Thyroid gland (tissue), 4 donors: ENCODE measurements at regions not wholly inside any gene's neighbourhood (a gene's known extent, or its start where the extent isn't known, plus 50 kb on each side); places are given as distances from the start of the nearest gene placed in this dataset.

Experiments
- DNase-seq, 2 donors: peaks; one replicate each; pipeline ENCODE4 v3.0.0-alpha.2; 2019
- H3K27ac ChIP-seq, 3 donors: fragments of 200-600 bp; sonication (generic); 1 replicate in 2 of 3; 2 replicates in 1 of 3; pipeline ENCODE4 v1.5.1; 2016 to 2019; ENCODE audit warnings: mild to moderate bottlenecking in 1 of 3, moderate library complexity in 1 of 3
- H3K27me3 ChIP-seq: fragments of 200-600 bp; sonication (generic); one replicate; pipeline ENCODE4 v1.5.1; 2019
- H3K36me3 ChIP-seq, 2 donors: fragments of 200-600 bp; sonication (generic); one replicate each; pipeline ENCODE4 v1.5.1; 2016 to 2019
- H3K4me1 ChIP-seq, 2 donors: fragments of 200-600 bp; sonication (generic); one replicate each; pipeline ENCODE4 v1.5.1; 2017 to 2019
- H3K4me3 ChIP-seq, 3 donors: fragments of 200-600 bp; sonication (generic); replicated peaks in 1 of 3; 1 replicate in 2 of 3; 2 replicates in 1 of 3; pipeline ENCODE4 v1.5.1; 2016; ENCODE audit warnings: mild to moderate bottlenecking in 1 of 3
- H3K9me3 ChIP-seq: fragments of 200-600 bp; sonication (generic); one replicate; pipeline ENCODE4 v1.5.1; 2017
- CTCF ChIP-seq, 6 experiments: fragments of 200-600 bp in 3 of 6; fragments of 450-650 bp in 3 of 6; sonication (generic) in 3 of 6; IDR thresholded peaks; one replicate each; pipeline ENCODE4 v1.5.1; 2016 to 2019; ENCODE audit warnings: antibody characterized with exemption in 6 of 6, mild to moderate bottlenecking in 2 of 6, inconsistent platforms in 1 of 6, moderate library complexity in 1 of 6
- POLR2A ChIP-seq, 2 donors: fragments of 450-650 bp; IDR thresholded peaks; one replicate each; pipeline ENCODE4 v1.6.1; 2017; ENCODE audit warnings: antibody characterized with exemption in 2 of 2, mild to moderate bottlenecking in 2 of 2, moderate library complexity in 1 of 2
- WGBS, 2 donors: methylation state at CpG; one replicate each; pipeline ENCODE4 v1.1.5; 2017; 5-methylcytosine and 5-hydroxymethylcytosine counted together
- intact Hi-C: fragments of 100-400 bp; cut with DNase I; formaldehyde crosslinking; loops from one replicate; pipeline ENCODE4 v1.15.1; 2023

- Histone ChIP-seq H3K9me3 (no peaks in the 10 kb centered on the region), H3K27me3 (no peaks in the 10 kb centered on the region), H3K27ac (no peak overlapping the region), H3K4me3 (no peak overlapping the region), H3K36me3 (no peaks in the 10 kb centered on the region), H3K4me1 (no peaks in the 10 kb centered on the region)
- no peak for TF ChIP-seq POLR2A (IDR thresholded peaks at IDR 0.05)
- TF ChIP-seq CTCF (IDR thresholded peaks at IDR 0.05), result no peak
- 85 to 87% methylated on average over 10 of the region's 10 CpGs for WGBS, 2 donors
- DNase-seq, result no peak
- intact Hi-C loops, result no loop called here
Measured at GRCh38 chr3:76873532-76874242, 166.2 kb upstream of the ROBO2 start.

GRCh38 chr3:76879959-76880358, 159.9 kb upstream of the ROBO2 start:
- Histone ChIP-seq H3K27ac (no peak overlapping the region), H3K36me3 (no peaks in the 10 kb centered on the region), H3K4me3 (no peak overlapping the region), H3K9me3 (no peaks in the 10 kb centered on the region), H3K4me1 (no peaks in the 10 kb centered on the region), H3K27me3 (no peaks in the 10 kb centered on the region)
- WGBS, 2 donors, result 86 to 90% methylated on average over 3 of the region's 3 CpGs
- DNase-seq, result no peak
- intact Hi-C loops, result no loop called here
- TF ChIP-seq POLR2A (IDR thresholded peaks at IDR 0.05) (no peak), CTCF (IDR thresholded peaks at IDR 0.05) (no peak)

GRCh38 chr3:76886761-76887500, 153.0 kb upstream of the ROBO2 start:
- H3K9me3 ChIP-seq, result no peaks in the 10 kb centered on the region
- H3K36me3 ChIP-seq, result no peaks in the 10 kb centered on the region
- WGBS, 2 donors, result 95 to 96% methylated on average over 3 of the region's 3 CpGs
- no peak for TF ChIP-seq POLR2A (IDR thresholded peaks at IDR 0.05)
- no peak for TF ChIP-seq CTCF (IDR thresholded peaks at IDR 0.05)
- no peaks in the 10 kb centered on the region for H3K27me3 ChIP-seq
- DNase-seq, result no peak
- intact Hi-C loops, result no loop called here
- no peak overlapping the region for H3K27ac ChIP-seq
- no peak overlapping the region for H3K4me3 ChIP-seq
- no peaks in the 10 kb centered on the region for H3K4me1 ChIP-seq

- Histone ChIP-seq H3K27ac (no peak overlapping the region), H3K36me3 (no peaks in the 10 kb centered on the region), H3K4me3 (no peak overlapping the region), H3K27me3 (no peaks in the 10 kb centered on the region), H3K4me1 (no peaks in the 10 kb centered on the region), H3K9me3 (no peaks in the 10 kb centered on the region)
- WGBS, 2 donors, result 74 to 80% methylated on average over 1 of the region's 1 CpG
- DNase-seq, result no peak
- intact Hi-C loops, result no loop called here
- TF ChIP-seq POLR2A (IDR thresholded peaks at IDR 0.05) (no peak), CTCF (IDR thresholded peaks at IDR 0.05) (no peak)
Measured at GRCh38 chr3:76888856-76889255, 151.0 kb upstream of the ROBO2 start.

GRCh38 chr3:76889911-76890310, 150.0 kb upstream of the ROBO2 start:
- WGBS, 2 donors, result 85 to 89% methylated on average over 6 of the region's 6 CpGs

More at GRCh38 chr3:76889911-76890310, 150.0 kb upstream of the ROBO2 start:
- TF ChIP-seq POLR2A (IDR thresholded peaks at IDR 0.05) (no peak), CTCF (IDR thresholded peaks at IDR 0.05) (no peak)
- no peak overlapping the region for H3K4me3 ChIP-seq
- intact Hi-C loops, result no loop called here
- DNase-seq, result no peak
- H3K9me3 ChIP-seq, result no peaks in the 10 kb centered on the region
- no peaks in the 10 kb centered on the region for H3K27me3 ChIP-seq
- no peaks in the 10 kb centered on the region for H3K36me3 ChIP-seq
- H3K4me1 ChIP-seq, result no peaks in the 10 kb centered on the region
- no peak overlapping the region for H3K27ac ChIP-seq
